EH (cell line): ENCODE measurements at regions not wholly inside any gene's neighbourhood (a gene's known extent, or its start where the extent isn't known, plus 50 kb on each side); places are given as distances from the start of the nearest gene placed in this dataset.
A peak's percentile ranks its signal among the peaks of the same experiment; 100 is the strongest.
"Not testable (repeated sequence)": the region's sequence is repeated elsewhere in the genome, so short reads cannot be mapped to it uniquely, and the experiment has no call there.

Experiments used
- DNase-seq: peaks from one replicate; pipeline ENCODE4 v3.0.0-alpha.2; 2015; ENCODE audit warnings: low read depth

GRCh38 chr15:59783774-59784520 lies 94.8 kb upstream of the BNIP2 start:
- not testable (repeated sequence) for DNase-seq

GRCh38 chr15:59779110-59779509 lies 90.0 kb upstream of the BNIP2 start:
- no peak for DNase-seq

GRCh38 chr15:59764775-59765174 lies 75.7 kb upstream of the BNIP2 start:
- no peak for DNase-seq

GRCh38 chr15:59762558-59762957 lies 73.4 kb upstream of the BNIP2 start:
- DNase-seq = no peak

GRCh38 chr15:59760256-59760655 lies 71.1 kb upstream of the BNIP2 start:
- not testable (repeated sequence) for DNase-seq

GRCh38 chr15:59751552-59752413 lies 62.7 kb upstream of the BNIP2 start:
- DNase-seq = no peak

DNA sequence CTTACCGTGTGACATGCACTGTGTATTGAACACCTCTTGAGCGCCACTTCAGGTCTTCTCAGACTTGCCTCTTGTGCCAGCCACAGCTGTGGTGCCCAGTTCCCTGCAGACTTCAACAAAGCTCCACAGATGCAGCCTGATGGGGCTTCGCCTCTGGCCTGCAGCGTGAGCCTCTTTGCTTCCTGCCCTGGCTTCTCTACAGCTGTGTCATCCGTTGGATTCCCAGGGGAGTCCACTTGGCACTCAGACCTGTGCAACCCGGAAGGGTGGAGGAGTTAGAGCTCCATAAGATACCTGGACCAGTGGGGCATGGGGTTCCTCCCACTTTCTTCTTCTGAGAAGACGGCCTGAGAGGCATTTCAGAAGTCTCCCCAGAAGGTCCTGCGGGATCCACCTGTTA lies 57.7 kb upstream of the BNIP2 start:
- DNase-seq = no peak

DNA sequence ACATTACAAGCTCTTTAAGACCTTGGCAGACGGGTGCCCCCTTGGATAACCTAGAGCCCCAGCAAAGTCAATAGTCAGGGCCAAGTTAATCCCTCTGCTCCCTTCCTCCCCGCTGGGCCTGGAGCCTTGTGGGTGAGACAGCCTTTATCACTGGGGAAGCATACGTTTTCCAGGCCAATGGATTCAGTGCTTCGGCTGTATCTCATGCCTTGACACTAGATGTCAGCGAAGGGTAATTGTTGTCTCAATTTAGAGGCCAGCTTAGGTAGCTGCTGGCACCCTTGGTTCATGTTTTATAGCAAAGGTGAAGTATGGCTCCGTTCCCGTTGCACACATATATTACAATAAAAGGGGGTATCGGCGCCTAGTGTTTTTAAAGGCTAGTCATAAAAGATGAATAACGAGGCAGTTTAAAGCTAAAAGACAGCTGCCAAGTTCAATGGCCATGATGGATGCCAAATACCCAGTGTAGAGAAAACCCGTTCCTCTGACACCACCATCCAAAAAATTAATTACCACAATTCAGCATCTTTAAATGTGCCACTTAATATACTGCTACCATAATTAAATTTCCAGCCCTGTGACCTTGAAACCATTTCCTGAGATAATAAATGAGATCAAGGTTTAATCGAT lies 52.3 kb upstream of the BNIP2 start:
- peak; percentile 34 for DNase-seq

DNA sequence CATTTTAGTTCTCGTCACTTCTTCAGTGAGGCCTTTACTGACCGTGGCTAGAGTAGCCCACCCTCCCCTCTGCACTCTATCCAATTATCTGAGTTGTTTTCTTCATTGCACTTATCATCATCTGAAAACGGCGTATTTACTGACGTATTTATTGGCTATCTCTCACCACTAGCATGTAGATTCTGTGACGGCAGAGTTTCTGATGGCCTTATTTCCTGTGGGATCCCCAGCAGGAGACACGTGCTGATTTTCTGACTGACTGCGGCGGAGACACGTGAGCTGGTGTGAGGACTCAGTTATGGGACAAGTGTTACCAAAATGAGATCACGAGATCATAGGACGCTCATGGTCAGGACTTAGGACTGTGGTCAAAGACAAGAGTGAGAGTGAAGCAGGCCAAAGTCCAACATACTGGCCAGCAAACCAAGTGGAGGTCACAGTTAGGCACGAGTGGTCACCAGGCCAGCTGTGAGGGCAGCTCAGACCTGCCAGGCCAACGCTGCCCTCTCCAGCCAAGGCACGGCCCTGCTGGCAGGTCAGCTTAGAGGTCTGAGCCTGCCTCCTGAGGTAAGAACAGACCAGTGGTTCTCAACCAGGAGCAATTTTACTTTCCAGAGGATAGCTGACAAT lies 50.6 kb upstream of the BNIP2 start:
- DNase-seq = no peak
